Stimulated activated naive CD8-positive, alpha-beta T cell treated with anti-CD3 and anti-CD28 coated beads, Interleukin-15, Interleukin-2, amounts not matched to agents 100 U/mL and 50 U/mL, for 24 hours (primary cell): ENCODE measurements at regions not wholly inside any gene's neighbourhood (a gene's known extent, or its start where the extent isn't known, plus 50 kb on each side); places are given as distances from the start of the nearest gene placed in this dataset.

Source experiments
- ATAC-seq: fragments of 150-1000 bp; cut with Tn5 transposase; one replicate; pipeline ENCODE4 v1.10.0; 2021
- DNase-seq: peaks from one replicate; pipeline ENCODE4 v3.0.0; 2021

GRCh38 chr7:51786284-51786683, 469.7 kb upstream of the COBL start:
- no peak for DNase-seq
- no peak for ATAC-seq

GRCh38 chr7:51785876-51786275, 469.3 kb upstream of the COBL start:
- ATAC-seq (no peak), DNase-seq (no peak)

GRCh38 chr7:51785171-51785570, 468.6 kb upstream of the COBL start:
- DNase-seq (no peak), ATAC-seq (no peak)

- ATAC-seq (no peak), DNase-seq (no peak)
Observed at GRCh38 chr7:51783241-51783640, 466.6 kb upstream of the COBL start.

GRCh38 chr7:51778121-51778520, 461.5 kb upstream of the COBL start:
- DNase-seq (no peak), ATAC-seq (no peak)

- ATAC-seq (no peak), DNase-seq (no peak)
Observed at GRCh38 chr7:51774178-51774577, 457.6 kb upstream of the COBL start.

GRCh38 chr7:51772190-51772589, 455.6 kb upstream of the COBL start:
- ATAC-seq (no peak), DNase-seq (no peak)

- ATAC-seq (no peak), DNase-seq (no peak)
Observed at GRCh38 chr7:51764976-51765375, 448.4 kb upstream of the COBL start.

GRCh38 chr7:51759985-51760384, 443.4 kb upstream of the COBL start:
- DNase-seq (no peak), ATAC-seq (no peak)

GRCh38 chr7:51757960-51758359, 441.4 kb upstream of the COBL start:
- no peak for ATAC-seq
- no peak for DNase-seq

- no peak for ATAC-seq
Observed at GRCh38 chr7:51732951-51733350, 416.3 kb upstream of the COBL start.

GRCh38 chr7:51732116-51732515, 415.5 kb upstream of the COBL start:
- ATAC-seq (no peak), DNase-seq (no peak)

More at GRCh38 chr7:51732951-51733350, 416.3 kb upstream of the COBL start:
- DNase-seq, result no peak

- DNase-seq (no peak), ATAC-seq (no peak)
Observed at GRCh38 chr7:51731075-51731474, 414.5 kb upstream of the COBL start.

GRCh38 chr7:51727441-51727840, 410.8 kb upstream of the COBL start:
- ATAC-seq (no peak), DNase-seq (no peak)

GRCh38 chr7:51706851-51707250, 390.2 kb upstream of the COBL start:
- DNase-seq (no peak), ATAC-seq (no peak)

GRCh38 chr7:51705701-51706100, 389.1 kb upstream of the COBL start:
- DNase-seq, result no peak
- no peak for ATAC-seq

GRCh38 chr7:51702673-51703072, 386.1 kb upstream of the COBL start:
- DNase-seq (no peak), ATAC-seq (no peak)

- DNase-seq, result no peak
- ATAC-seq, result no peak
Observed at GRCh38 chr7:51701935-51702334, 385.3 kb upstream of the COBL start.

- ATAC-seq (no peak), DNase-seq (no peak)
Observed at GRCh38 chr7:51700593-51701215, 384.1 kb upstream of the COBL start.

- no peak for ATAC-seq
- no peak for DNase-seq
Observed at GRCh38 chr7:51693258-51693657, 376.6 kb upstream of the COBL start.

- ATAC-seq, result no peak
- DNase-seq, result no peak
Observed at GRCh38 chr7:51689547-51689946, 372.9 kb upstream of the COBL start.

- ATAC-seq (no peak), DNase-seq (no peak)
Observed at GRCh38 chr7:51685794-51686193, 369.2 kb upstream of the COBL start.

- ATAC-seq (no peak), DNase-seq (no peak)
Observed at GRCh38 chr7:51680594-51681399, 364.2 kb upstream of the COBL start.

- no peak for ATAC-seq
Observed at GRCh38 chr7:51679358-51679757, 362.7 kb upstream of the COBL start.

More at GRCh38 chr7:51679358-51679757, 362.7 kb upstream of the COBL start:
- no peak for DNase-seq
